Skeletal muscle tissue (tissue), 3 donors: ENCODE measurements at regions not wholly inside any gene's neighbourhood (a gene's known extent, or its start where the extent isn't known, plus 50 kb on each side); places are given as distances from the start of the nearest gene placed in this dataset.

Source experiments
- H3K27ac ChIP-seq: one replicate; pipeline ENCODE4 v1.7.0; 2013; ENCODE audit warnings: mild to moderate bottlenecking, low read depth, low read length, inconsistent platforms
- H3K27me3 ChIP-seq, 3 donors: one replicate each; pipeline ENCODE4 v1.7.0; 2013; ENCODE audit warnings: low read length in 3 of 3; ENCODE audit not compliant: control insufficient read depth in 3 of 3, insufficient read depth in 3 of 3
- H3K36me3 ChIP-seq, 3 donors: one replicate each; pipeline ENCODE4 v1.7.0; 2013; ENCODE audit warnings: low read length in 3 of 3; ENCODE audit not compliant: control insufficient read depth in 3 of 3, insufficient read depth in 3 of 3
- H3K4me1 ChIP-seq, 3 donors: one replicate each; pipeline ENCODE4 v1.7.0; 2013; ENCODE audit warnings: low read length in 3 of 3, mild to moderate bottlenecking in 3 of 3; ENCODE audit not compliant: control insufficient read depth in 3 of 3, insufficient read depth in 3 of 3
- H3K4me3 ChIP-seq, 3 donors: one replicate each; pipeline ENCODE4 v1.7.0; 2013; ENCODE audit warnings: low read length in 3 of 3
- H3K9ac ChIP-seq, 3 donors: one replicate each; pipeline ENCODE4 v1.7.0; 2013; ENCODE audit warnings: low read length in 3 of 3, mild to moderate bottlenecking in 3 of 3, moderate library complexity in 2 of 3, low read depth in 1 of 3
- H3K9me3 ChIP-seq, 3 donors: one replicate each; pipeline ENCODE4 v1.7.0; 2013; ENCODE audit warnings: low read length in 3 of 3; ENCODE audit not compliant: control insufficient read depth in 3 of 3
- donor health status: Osteomylitis.

DNA sequence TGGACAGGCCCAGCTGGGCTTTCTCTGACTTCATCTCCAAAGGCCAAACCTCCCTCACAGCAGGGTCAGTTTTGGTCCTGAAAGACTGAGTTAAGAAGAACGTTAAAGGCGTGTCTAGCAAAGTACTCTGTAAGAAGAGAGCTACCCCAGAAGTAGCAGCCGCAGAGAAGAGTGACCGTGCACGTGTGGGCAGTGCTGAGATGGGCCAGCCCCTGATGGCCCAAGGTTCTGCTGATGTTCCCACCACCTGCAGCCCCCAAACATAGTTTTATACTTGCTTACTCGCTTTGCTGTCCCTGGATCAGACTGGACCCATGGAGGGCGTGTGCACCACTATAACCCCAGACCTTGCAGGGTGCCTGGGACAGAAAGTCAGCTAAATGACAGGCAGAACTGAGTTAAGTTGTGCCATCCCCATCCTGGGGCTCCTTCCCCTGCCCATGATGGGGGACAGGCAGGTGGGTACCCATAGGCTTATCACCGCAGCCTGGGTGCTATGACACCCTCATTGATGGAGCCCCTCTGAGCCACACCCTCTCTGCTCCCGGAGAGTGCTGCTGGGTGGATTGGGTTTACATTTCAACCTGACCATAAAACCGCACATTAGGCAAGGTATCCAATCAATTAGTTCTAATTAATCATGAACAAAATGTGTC, 367.3 kb upstream of the HS6ST1 start:
- no peaks in the 10 kb centered on the region for H3K4me1 ChIP-seq
- H3K27ac ChIP-seq = no peak overlapping the region
- H3K36me3 ChIP-seq = no peaks in the 10 kb centered on the region
- no peak overlapping the region for H3K4me3 ChIP-seq
- no peak overlapping the region for H3K9ac ChIP-seq
- peaks cover 0 to 4% (median 0%) of the 10 kb centered on the region in 3 donors for H3K27me3 ChIP-seq
- H3K9me3 ChIP-seq = no peaks in the 10 kb centered on the region

- H3K36me3 ChIP-seq = no peaks in the 10 kb centered on the region
- no peaks in the 10 kb centered on the region for H3K9me3 ChIP-seq
- no peak overlapping the region for H3K4me3 ChIP-seq
- no peak overlapping the region for H3K27ac ChIP-seq
- no peaks in the 10 kb centered on the region for H3K4me1 ChIP-seq
- no peak overlapping the region for H3K9ac ChIP-seq
- H3K27me3 ChIP-seq = peaks cover 0 to 3% (median 0%) of the 10 kb centered on the region in 3 donors
Observed at GRCh38 chr2:128686497-128686859, 367.8 kb upstream of the HS6ST1 start.

DNA sequence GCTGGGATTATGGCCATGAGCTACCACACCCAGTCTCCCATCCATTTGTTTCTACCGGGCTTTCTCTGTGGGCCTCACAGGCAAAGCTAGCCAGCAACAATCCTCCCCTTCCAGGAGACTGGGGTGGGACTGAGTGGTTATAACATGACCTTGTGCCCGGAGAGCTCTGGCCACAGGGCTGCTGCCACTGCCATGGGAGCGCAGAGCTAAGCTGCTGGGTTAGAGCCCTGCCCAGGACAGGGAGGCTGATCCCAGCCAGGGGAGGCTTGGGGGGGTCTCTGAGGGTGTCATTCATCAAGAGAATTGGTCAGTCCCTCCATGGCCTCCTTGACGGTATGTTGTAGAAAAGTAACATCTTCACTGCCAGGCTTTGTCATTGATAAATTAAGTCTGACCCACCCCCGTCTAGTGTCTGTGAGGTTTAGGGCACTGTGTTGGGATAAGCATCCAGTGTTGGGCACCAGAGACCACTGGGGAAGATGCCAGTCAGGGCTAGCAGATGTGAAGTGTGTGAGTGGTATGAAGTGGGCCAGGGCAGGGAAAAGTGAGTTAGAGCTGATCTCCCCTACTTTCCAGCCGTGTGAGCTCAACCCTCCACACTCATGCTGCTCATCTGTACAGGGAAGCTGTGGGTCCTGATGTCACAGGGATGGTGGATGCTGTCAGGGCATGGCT, 368.4 kb upstream of the HS6ST1 start:
- Histone ChIP-seq H3K36me3 (no peaks in the 10 kb centered on the region), H3K9me3 (no peaks in the 10 kb centered on the region), H3K4me3 (no peak overlapping the region), H3K9ac (no peak overlapping the region), H3K27ac (no peak overlapping the region), H3K27me3 (no peaks in the 10 kb centered on the region), H3K4me1 (no peaks in the 10 kb centered on the region)

GRCh38 chr2:128687565-128687964, 368.9 kb upstream of the HS6ST1 start:
- Histone ChIP-seq H3K4me1 (no peaks in the 10 kb centered on the region), H3K27ac (no peak overlapping the region), H3K4me3 (no peak overlapping the region), H3K9me3 (no peaks in the 10 kb centered on the region), H3K9ac (no peak overlapping the region), H3K36me3 (no peaks in the 10 kb centered on the region), H3K27me3 (no peaks in the 10 kb centered on the region)

DNA sequence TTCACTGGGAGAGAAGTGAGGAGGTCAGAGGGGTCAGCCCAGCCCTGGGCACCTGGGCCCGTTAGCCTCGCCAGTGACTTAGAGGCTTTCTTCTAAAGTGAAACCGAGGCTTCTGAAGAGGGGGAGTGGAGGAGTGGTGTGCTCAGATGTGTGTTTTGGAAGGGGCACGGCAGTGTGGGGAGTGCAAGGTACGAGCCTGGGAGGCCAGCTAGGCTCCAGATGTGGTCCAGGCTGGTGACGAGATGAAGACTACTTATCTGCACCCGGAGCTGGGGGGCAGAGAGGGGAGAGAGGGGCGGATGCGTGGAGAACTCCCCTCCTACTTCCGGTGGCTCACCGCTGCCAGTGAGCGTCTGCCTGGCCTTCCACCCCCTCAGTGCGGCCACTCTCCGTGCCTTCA, 371.3 kb upstream of the HS6ST1 start:
- H3K9me3 ChIP-seq = no peaks in the 10 kb centered on the region
- H3K4me1 ChIP-seq = peaks cover 0 to 6% (median 3%) of the 10 kb centered on the region in 3 donors
- no peak overlapping the region for H3K27ac ChIP-seq
- no peaks in the 10 kb centered on the region for H3K36me3 ChIP-seq
- no peak overlapping the region for H3K4me3 ChIP-seq
- no peaks in the 10 kb centered on the region for H3K27me3 ChIP-seq
- H3K9ac ChIP-seq = no peak overlapping the region

DNA sequence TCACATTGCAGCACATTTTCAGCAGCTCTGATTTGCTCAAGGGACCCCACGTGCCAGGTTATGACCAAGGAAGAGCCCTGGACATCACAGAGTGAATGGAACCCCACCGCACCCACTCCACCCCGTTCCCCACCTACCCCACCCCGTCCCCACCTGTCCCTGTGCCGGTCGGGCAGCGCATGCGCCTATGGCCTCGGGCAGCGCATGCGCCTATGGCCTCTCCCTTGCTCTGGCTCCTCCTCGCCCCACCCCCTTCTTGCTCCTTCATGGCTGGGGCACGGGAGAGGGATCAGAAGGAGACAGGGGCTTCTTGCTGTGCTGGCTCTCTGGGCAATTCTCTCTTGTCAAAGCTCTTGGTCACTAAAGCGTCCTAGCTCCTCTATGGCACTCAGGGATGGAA, 371.8 kb upstream of the HS6ST1 start:
- Histone ChIP-seq H3K9me3 (no peaks in the 10 kb centered on the region), H3K27ac (no peak overlapping the region), H3K4me1 (peaks cover 0 to 6% (median 3%) of the 10 kb centered on the region in 3 donors), H3K36me3 (no peaks in the 10 kb centered on the region), H3K27me3 (no peaks in the 10 kb centered on the region), H3K9ac (no peak overlapping the region), H3K4me3 (no peak overlapping the region)

GRCh38 chr2:128690869-128691268, 372.2 kb upstream of the HS6ST1 start:
- H3K9ac ChIP-seq = no peak overlapping the region
- peaks cover 0 to 2% (median 0%) of the 10 kb centered on the region in 3 donors for H3K27me3 ChIP-seq
- H3K36me3 ChIP-seq = no peaks in the 10 kb centered on the region
- peaks cover 0 to 6% (median 3%) of the 10 kb centered on the region in 3 donors for H3K4me1 ChIP-seq
- no peaks in the 10 kb centered on the region for H3K9me3 ChIP-seq
- H3K27ac ChIP-seq = no peak overlapping the region
- no peak overlapping the region for H3K4me3 ChIP-seq

- no peaks in the 10 kb centered on the region for H3K9me3 ChIP-seq
- H3K36me3 ChIP-seq = no peaks in the 10 kb centered on the region
- no peak overlapping the region for H3K9ac ChIP-seq
- peaks cover 0 to 8% (median 0%) of the 10 kb centered on the region in 3 donors for H3K27me3 ChIP-seq
- H3K27ac ChIP-seq = no peak overlapping the region
- H3K4me1 ChIP-seq = peaks cover 0 to 6% (median 3%) of the 10 kb centered on the region in 3 donors
- H3K4me3 ChIP-seq = no peak overlapping the region
Observed at GRCh38 chr2:128691526-128691925, 372.9 kb upstream of the HS6ST1 start.

- Histone ChIP-seq H3K4me1 (peaks cover 0 to 6% (median 3%) of the 10 kb centered on the region in 3 donors), H3K36me3 (no peaks in the 10 kb centered on the region), H3K9me3 (no peaks in the 10 kb centered on the region), H3K27me3 (peaks cover 0 to 9% (median 0%) of the 10 kb centered on the region in 3 donors), H3K9ac (no peak overlapping the region), H3K27ac (no peak overlapping the region), H3K4me3 (no peak overlapping the region)
Observed at GRCh38 chr2:128692895-128693742, 374.5 kb upstream of the HS6ST1 start.

DNA sequence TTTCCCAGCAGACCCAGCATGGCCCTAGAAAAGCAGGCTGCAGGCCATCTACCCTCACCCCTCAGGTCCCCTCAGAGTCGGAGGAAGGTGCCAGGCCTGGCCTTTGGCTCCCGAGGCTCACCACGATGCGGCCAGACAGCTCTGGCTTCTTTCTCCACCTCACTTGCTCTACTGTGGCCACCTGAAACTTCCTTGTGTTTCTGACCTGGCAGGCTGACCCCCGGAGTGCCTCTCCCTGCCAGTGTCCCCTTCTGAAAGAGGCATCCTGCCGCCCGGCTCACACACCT, 375.0 kb upstream of the HS6ST1 start:
- no peaks in the 10 kb centered on the region for H3K36me3 ChIP-seq
- no peaks in the 10 kb centered on the region for H3K9me3 ChIP-seq
- H3K4me3 ChIP-seq = no peak overlapping the region
- peaks cover 0 to 9% (median 0%) of the 10 kb centered on the region in 3 donors for H3K27me3 ChIP-seq
- H3K4me1 ChIP-seq = peaks cover 0 to 6% (median 3%) of the 10 kb centered on the region in 3 donors
- H3K9ac ChIP-seq = no peak overlapping the region
- no peak overlapping the region for H3K27ac ChIP-seq
